CD4-positive, alpha-beta T cell treated with Interleukin-4 for 4 hours (primary cell): ENCODE measurements at regions not wholly inside any gene's neighbourhood (a gene's known extent, or its start where the extent isn't known, plus 50 kb on each side); places are given as distances from the start of the nearest gene placed in this dataset.

Experiments used
- DNase-seq: peaks from one replicate; pipeline ENCODE4 v3.0.0-alpha.2; 2020

DNA sequence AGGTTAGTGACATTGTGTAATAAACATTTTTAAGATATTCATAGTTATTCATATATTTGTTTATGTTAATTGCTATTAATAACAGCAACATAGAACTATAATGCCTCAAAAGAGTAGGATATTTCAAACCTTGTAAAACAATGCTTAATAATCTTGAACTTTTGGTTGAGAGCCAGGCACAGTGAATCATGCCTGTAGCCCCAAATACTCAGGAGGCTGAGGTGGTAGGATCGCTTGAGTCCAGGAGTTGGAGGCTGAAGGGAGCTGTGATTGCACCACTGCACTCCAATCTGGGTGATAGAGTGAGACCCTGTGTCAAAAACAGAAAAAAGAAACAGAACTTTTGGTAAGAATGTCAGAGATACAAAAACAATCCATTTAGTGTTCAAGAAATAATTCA lies 213.9 kb upstream of the SLITRK1 start:
- DNase-seq, result no peak

DNA sequence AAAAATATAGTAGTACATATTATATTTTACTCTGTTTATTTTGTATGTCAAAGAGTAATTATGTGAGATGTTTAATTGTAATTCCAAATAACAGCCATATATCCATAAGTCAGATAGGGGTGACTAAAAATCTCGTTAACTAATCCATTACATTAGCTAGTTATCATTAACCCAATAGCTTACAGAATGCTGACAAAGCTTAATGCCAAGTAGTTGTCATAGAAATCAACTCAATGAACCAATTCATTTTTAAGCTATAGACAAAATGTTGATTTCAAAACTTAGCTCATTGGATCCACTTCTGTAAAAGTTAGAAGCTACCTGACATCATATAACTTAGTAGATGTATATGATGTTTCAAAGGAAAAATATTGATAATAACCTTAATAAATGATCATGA lies 206.7 kb upstream of the SLITRK1 start:
- no peak for DNase-seq

DNA sequence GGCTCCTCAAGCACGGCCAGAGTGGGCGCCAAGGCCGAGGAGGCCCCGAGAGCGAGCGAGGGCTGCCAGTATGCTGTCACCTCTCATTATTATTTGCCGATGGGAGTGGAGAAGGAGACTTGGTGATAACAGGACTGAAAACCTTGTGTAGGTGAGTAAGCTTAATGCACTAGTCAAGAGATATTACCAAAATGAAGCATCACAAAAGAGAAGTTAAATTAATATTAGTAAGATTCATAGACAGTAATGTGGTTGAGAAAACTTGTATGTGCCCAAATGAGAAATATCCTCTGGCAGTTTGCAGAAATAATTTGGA lies 204.5 kb upstream of the SLITRK1 start:
- DNase-seq, result no peak

DNA sequence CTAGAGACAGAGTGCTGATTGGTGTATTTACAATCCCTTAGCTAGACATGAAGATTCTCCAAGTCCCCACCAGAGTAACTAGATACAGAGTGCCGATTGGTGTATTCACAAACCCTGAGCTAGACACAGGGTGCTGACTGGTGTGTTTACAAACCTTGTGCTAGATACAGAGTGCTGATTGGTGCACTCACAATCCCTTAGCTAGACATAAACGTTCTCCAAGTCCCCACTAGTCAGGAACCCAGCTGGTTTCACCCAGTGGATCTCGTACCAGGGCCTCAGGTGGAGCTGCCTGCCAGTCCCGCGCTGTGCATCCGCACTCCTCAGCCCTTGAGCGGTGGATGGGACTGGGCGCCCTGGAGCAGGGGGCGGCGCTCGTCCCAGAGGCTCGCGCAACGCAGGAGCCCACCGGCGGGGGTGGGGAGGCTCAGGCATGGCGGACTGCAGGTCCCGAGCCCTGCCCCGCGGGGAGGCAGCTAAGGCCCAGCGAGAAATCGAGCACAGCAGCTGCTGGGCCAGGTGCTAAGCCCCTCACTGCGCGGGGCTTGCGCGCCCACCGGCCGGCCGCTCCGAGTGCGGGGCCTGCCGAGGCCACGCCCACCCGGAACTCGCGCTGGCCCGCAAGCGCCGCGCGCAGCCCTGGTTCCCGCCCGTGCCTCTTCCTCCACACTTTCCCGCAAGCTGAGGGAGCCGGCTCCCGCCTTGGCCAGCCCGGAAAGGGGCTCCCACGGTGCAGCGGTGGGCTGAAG lies 204.0 kb upstream of the SLITRK1 start:
- DNase-seq, result peak; percentile 20

DNA sequence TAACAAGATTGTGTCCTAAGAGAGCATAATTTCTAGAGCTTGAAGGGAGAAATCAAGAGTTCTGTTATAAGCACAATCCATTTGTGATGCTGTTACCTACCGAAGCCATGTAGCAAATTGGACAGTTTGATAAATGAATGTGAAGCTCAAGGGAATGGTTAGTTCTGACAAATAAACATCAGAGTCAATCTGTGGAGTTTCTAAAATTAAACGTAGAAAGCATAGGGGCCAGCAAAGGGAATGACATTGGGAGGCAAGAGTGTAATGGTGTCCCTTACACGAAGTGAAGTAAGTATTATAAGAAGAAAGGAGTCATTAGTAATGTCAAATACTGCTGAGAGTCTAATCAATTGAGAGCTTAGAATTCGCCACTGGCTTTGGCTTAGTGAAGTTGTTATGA lies 200.2 kb upstream of the SLITRK1 start:
- DNase-seq, result no peak

DNA sequence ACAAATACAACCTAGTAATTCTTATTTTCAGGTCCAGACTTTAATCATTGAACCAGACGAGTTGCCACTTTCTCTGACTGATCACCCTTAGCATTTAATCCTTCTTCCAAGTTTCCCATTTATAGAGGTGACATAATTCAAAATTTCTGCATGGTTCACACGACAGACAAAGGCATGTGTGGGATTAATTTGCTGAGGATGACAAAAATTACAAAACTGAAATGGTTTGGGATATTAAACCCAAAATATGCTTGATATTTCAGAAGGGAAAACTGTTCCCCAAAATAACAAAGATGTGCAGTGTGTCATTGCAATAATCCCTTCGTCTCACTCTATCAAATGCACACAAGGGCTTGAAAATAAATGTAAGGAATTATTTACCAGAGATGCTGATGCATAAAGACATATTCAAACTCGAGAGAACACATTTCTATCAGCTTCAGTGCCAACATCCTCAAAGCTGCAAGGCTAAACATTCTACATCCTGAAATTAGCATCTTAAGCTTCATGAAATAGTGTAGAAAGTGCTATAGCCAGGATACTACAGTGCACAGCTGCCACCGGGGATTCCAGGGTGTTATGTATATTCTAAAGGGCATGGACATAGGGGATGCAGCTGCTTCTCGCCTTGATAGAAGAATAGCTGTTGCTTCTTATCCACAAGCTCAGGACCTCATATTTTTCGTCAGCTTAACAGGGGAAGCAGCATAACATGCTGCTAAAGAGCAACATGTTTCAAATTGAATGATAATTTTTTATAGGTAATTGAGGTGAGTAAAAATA lies 198.7 kb upstream of the SLITRK1 start:
- DNase-seq, result no peak

DNA sequence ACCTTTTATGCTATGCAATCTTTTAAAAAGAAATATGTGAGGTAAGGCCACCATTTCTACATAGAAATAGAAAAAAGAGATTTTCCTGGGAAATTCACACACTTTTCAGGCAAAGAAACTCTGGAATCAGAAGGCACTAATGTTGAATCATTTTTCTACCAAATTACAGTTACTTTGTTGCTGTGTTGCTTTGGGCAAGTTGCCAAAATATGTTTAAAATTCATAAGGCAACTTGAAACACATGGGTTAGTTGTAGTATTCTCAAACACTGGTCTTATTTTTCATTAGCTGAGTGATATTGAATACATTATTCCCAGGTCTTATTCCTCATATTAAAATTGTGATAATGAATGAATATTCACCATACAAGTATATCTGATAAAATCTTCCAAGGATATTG lies 195.0 kb upstream of the SLITRK1 start:
- no peak for DNase-seq

DNA sequence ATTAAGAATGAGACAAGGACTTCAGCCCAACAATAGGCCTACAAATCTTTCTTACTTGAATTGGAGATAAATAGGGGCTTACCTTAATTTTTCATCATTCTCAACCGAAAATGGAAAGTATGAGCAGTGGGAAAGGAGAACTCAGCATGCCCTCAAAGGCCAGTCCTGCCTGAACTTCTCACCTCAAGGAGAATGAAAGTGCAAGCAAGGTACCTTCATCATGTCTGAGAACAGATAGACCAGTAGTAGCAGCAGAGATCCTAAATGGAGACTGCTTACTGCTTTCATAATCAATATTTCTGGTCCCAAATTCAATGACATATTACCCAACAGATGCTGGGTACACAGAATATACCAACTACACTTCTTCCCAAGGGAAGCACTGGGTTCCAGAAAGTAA lies 194.0 kb upstream of the SLITRK1 start:
- DNase-seq, result no peak

DNA sequence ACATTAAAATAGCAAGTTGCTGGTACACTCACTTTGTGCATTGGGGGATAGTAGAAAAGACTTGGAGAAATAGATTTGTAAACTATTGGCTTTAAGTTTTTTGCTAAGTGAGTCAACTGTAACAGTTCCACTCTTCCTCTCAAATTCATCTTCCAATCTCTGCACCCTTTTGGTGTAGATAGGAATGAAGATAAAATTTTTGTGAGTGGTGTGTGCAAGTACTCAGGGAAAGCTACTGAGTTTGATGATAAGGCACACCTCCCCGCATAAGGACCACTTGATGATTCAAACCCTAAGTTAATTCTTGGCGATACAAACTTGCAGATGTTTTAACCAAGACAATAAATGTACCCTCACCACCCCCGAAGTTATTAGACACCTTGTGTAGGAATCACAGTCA lies 168.3 kb upstream of the SLITRK1 start:
- DNase-seq, result no peak

DNA sequence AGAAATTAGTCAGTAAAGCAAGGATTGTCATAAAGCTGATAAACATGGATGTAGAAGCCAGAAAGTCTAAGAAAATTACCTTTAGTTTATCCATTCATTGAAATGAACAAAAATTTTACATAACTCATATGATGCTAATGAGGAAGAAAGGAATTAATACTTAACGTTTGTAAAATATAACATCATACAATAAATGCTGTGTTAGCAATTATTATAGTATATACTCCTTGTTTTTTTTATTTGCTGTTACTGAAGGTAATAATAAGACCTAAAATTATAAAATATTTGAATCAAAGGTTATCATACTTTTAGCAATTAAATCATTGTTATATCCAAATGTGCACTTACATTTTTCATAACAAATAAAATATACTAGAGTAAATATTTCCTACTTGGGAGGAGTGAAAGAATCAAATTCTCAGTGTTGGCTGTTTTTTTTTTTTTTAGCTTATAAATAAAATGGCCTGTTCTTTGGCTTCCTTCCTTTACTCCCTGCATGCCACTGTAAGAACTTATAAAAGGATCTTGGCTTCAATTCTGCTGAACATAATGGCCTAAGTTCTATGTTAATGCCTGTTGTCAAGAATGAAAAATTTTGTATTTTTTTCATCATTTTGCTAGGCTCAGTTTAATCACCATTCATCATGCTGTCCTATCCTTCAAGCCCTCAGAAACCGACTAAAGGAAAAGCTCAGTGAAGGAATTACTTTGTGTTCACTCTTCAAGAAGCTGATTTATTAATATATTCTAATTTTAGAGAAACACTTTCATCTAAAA lies 167.4 kb upstream of the SLITRK1 start:
- DNase-seq, result no peak

DNA sequence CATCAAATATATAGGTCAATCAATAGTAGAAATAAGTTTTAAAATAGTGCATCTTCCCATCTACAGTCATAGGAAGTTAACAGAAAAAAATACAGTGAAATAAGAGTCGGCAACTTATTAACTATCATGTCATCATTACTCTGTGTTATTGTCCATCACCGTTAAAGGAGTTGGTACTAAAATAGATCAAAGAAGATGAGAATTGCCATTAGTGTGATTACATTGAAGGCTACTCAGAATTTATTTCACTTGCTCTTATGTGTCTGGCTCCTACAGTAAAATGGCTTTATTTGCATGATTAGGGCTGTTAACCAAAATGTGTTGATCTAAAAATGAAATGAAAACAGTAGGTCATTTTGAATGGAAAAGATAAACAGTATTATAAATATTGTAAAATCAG lies 162.5 kb upstream of the SLITRK1 start:
- no peak for DNase-seq

DNA sequence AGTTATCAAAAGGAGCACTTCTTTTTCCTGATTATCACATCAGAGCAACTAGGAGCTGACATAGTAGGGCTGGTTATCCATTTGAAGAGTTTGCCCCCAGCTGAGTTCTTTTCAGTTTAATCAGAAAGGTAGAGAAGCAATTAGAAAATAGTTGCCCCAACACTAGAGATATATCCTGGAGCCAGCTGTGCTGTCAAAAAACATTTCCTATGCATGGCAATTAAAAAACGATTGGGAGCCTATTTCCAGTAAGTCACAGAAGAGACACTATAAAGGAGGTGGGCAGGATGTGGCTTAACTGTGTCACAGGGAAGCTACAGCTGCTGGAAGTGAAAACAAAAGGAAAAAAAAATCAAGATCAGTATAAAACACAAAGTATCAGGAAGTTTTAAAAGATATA lies 155.7 kb upstream of the SLITRK1 start:
- no peak for DNase-seq

DNA sequence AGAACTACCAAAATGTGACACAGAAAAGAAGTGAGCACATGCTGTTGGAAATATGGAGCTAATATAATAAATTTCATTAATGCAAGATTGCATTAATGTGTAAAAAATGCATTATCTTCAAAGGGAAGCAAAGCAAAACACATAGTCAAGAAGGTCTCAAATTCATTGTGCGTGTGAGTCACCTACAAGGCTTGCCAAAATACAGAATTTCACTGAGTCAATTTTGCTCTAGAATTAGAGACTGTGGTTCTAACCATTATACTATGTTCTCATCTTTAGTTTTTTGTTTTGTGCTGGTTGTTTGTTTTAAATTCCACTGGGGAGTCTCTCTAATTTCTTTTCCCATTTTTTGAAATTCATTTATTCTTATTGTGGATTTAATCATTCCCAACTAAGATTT lies 149.8 kb upstream of the SLITRK1 start:
- DNase-seq, result no peak

DNA sequence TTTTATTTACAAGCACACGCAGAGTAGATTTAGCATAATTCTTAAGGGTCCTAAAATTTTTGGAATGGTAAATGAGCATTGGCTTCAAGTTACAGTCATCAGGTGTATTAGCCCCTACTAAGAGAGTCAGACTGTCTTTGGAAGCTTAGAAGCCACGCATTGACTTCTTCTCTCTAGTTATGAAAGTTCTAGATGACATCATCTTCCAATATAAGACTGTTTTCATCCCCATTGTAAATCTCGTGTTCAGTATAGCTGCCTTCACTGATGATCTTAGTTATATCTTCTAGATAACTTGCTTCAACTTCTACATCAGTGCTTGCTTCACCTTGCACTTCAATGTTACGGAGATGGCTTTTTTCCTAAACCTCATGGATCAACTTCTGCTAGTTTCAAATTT lies 148.8 kb upstream of the SLITRK1 start:
- DNase-seq, result no peak

DNA sequence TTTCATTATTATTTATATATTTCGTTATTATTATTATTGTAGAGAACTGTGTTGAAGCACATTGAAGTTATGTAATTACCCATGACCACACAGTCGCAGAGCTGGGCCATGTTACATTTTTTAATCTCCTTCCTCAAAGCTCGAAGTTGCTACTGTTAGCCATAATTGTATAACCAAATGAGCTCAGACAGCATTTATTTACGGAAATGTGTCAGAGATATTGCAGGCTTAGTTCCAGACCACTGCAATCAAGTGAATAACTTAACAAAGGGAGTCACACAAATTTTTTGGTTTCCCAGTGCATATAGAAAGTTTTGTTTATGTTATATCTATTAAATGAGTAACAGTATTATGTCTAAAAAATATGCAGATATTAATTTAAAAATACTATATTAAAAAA lies 147.1 kb upstream of the SLITRK1 start:
- no peak for DNase-seq

DNA sequence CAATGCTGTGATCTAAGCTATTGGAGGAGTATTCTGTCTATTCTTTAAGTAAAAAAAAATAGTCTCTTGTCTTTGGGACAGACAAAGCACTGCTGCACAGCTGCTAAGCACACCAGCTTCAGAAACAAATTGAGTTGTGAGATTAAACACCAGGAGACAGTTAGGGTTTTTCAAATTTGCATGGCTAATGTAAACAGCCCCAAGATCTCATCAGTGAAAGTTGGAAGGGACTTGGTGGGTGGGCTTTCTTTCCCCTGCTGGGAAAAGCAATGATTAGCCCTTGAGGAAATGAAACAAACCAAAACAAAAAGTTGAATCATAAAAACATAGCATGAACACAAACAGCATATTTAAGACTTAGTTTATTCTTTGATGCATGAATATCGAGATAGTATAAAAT lies 143.6 kb upstream of the SLITRK1 start:
- DNase-seq, result no peak

DNA sequence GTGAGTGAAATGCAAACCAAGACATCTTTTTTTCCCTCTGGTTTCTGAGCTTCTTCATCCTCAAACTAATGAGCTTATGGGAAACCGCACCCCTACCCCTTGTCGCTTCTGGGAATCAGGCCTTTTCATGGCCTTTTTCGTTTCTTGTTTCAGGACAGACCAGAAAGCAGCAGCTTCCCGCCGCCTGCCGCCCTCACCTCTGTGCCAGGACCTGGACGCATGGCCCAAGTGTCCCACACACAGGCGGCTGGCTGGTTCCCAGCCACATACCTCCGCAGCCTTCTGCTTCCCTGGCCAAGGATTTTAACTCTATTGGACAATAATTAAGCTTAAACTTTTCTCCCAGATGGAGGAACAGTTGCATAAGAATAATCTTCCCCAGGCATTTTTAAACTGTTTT lies 114.1 kb upstream of the SLITRK1 start:
- no peak for DNase-seq

DNA sequence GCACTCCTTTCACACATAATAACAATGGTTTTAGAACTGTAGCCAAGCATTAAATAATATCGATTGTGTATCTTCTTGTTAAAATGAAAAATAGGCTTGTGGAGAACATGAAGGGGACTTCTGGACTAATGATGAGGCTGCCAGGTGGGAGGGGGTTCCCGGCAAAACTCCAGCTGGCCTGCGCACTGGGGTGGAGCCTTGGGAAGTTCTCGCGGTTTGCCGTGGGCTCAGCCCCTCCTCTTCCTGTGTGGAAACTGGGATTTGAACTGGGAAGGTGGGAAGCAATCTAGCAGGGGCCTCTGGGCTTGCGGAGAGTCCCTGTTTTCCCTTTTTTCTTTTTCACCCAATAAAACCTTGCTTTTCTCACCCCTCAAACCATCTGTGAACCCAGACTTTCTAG lies 113.7 kb upstream of the SLITRK1 start:
- no peak for DNase-seq

DNA sequence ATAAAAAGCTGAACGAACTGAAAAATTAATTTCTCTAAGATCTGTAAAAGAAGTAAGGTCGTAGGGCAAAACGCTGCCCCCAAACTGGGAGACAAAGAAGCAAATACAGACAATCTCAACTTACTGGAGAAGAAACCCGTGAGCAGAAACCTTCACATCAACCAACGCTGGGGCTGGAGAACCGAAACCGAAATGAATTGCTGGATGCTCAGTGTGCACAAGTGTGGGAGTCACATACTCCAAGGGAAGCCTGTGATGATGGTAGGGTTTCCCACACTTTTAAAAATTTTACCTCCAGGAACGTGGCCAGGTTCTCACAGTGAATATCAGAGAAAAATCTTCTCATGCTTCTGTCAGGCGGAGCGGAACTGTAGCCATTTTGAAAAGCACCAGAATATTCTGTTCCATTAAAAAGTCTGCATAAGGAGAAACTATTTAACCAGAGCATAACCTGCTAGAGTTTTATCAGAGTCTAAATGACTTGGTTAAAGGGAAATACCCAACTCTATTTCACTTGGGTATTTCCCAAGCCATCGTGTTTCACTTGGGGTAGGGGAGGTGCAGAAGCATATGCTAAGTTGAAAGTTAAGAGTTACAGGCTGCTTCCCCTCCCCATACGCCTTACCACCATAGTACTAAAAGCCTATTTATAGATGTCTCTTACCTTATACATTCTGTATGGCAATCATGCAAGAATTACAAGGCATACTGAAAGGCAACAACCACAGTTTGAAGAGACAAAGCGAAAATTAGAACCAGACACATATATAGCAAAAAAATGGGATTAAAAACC lies 110.5 kb upstream of the SLITRK1 start:
- DNase-seq, result no peak

DNA sequence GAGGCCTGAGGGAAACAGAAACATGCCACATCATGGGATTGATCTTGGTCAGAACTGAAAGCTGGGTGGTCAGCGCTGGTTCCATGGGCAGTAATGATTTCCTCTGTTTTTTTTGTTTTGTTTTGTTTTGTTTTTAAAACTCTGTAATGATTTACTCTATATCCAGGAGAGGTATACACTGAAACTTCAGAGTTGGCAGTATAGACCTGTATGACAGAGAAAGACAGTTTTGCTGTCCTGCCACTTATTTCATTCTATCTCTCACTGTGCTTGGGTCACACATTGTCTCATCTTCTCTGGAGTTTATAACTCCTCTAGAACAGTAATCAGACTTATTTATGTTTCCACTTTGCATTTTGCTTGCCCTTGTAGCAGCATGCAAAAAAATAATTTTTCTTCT lies 105.1 kb upstream of the SLITRK1 start:
- no peak for DNase-seq

DNA sequence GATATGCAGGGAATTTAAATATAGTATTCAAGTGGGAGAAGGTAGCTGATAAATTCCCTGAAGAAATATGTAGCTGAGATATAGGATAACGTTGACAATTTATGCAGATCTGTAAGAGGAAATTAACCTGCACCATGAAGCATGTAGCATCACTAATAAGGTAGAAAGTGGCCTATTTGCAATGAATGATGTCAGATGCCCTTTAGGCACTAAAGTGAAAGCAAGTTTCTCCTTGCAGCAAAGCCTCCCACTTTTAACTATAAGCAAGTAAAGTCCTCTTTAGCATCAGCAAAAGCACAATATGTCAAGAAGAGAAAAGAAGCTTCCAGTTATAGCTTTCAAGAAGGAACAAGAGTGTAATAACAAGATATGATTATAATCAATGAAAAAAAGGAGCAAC lies 102.5 kb upstream of the SLITRK1 start:
- DNase-seq, result no peak

DNA sequence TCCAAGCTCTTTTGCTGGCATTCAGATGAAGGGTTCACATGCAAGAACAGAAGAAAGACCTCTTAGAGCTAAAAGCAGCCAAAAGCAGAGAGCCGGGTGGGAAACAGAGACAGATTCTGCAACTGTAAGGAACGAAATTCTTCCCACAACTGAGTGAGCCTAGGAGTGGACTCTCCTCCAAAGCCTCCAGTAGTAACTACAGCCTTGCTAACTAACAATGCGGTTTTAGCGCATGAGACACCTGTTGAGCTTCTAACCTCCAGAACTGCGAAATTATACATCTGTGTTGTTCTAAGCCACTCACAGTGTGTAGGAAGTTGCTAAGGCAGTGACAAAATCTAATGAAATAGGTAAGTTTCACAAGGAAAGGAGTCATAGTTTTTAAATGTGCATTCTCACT lies 98.1 kb upstream of the SLITRK1 start:
- no peak for DNase-seq

DNA sequence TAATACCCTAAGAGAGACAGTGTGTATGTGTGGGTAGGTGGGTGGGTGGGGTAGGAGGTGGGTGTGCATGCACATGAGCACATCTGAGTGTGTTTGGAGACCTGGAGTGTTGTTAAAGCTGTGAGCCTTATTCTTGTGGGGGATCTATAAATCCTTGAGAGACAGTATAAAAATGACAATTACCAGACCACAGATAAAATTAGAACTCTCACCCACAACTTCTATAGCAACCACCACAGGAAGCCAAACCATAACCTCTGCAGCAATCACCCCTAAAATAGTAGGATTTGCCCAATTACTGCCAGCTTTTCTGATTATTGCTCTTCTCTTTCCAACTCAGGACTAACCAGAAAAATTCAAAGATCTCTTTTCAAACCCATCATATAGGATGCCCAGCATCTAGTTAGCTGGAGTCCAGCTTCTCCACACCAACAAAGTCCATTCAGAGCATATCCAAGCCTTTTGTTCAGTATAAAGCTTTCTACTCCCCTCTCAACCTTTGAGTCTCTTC lies 93.4 kb upstream of the SLITRK1 start:
- no peak for DNase-seq
